GM12874 (cell line): ENCODE measurements at regions not wholly inside any gene's neighbourhood (a gene's known extent, or its start where the extent isn't known, plus 50 kb on each side); places are given as distances from the start of the nearest gene placed in this dataset.

ENCODE experiments used
- TF ChIP-seq, protein P1 (sequence below): IDR thresholded peaks from 2 replicates; pipeline ENCODE4 v1.5.1; 2011; ENCODE audit warnings: low read depth, mild to moderate bottlenecking, control low read depth, low read length, moderate library complexity; ENCODE audit not compliant: insufficient read depth

GRCh38 chr6:113412589-113413357 lies 444.4 kb upstream of the MARCKS start:
- TF ChIP-seq, protein P1, sequence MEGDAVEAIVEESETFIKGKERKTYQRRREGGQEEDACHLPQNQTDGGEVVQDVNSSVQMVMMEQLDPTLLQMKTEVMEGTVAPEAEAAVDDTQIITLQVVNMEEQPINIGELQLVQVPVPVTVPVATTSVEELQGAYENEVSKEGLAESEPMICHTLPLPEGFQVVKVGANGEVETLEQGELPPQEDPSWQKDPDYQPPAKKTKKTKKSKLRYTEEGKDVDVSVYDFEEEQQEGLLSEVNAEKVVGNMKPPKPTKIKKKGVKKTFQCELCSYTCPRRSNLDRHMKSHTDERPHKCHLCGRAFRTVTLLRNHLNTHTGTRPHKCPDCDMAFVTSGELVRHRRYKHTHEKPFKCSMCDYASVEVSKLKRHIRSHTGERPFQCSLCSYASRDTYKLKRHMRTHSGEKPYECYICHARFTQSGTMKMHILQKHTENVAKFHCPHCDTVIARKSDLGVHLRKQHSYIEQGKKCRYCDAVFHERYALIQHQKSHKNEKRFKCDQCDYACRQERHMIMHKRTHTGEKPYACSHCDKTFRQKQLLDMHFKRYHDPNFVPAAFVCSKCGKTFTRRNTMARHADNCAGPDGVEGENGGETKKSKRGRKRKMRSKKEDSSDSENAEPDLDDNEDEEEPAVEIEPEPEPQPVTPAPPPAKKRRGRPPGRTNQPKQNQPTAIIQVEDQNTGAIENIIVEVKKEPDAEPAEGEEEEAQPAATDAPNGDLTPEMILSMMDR: no peak

GRCh38 chr6:113414511-113414910 lies 442.6 kb upstream of the MARCKS start:
- TF ChIP-seq, protein P1: no peak

DNA sequence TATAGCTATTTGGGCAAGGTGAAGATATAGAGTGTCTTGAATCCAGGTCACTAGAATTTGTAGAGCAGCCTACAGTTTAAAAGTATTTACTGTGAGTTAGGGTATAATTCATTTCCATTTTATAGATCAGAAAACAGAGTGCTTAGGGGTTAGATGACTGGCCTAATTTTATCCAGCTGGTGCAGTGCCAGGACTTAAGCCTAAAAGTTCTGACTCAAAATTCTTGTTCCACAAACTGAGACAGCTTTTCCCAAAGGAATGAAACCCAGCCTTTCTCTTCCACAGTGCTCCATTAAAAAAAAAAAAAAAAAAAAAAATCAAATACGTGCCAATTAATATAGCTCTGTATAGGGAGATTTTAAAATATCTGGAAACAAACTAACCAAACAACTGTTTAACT lies 441.0 kb upstream of the MARCKS start:
- TF ChIP-seq, protein P1: no peak

DNA sequence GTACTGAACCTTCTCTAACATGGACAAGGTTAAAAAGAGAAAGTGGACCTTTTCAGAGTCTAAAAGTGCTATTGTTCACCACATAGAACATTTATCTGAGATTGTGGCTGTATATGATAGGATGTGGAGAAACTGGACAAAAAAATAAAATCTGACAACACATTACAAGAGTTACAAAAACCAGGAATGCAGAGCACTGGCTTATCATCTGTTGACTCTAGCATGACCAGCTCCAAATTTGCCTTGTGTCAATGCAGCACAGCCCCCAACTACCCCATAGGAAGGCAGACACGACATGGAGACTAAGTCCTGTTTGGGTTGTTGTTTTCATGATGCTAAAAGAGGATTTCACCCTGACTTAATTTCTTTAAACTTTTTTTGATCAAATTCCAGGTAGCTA lies 436.9 kb upstream of the MARCKS start:
- TF ChIP-seq, protein P1: no peak

DNA sequence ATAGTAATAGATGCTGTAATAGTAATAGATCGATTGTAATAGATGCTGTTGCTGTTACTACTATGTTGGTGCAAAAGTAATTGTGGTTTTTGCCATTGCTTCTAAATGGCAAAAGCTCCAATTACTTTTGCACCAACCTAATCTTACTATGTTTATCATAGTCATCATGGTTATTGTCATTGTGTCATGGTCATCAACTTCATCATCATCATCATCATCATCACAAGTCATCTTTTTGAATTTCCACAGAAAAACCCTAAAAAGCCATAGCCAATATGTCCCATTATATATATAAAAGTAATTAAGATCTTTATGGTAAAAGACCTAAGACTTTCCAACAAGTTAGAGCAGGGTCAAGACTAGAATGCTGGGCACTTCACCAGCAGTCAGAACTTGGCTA lies 435.1 kb upstream of the MARCKS start:
- TF ChIP-seq, protein P1: no peak

GRCh38 chr6:113423956-113424355 lies 433.2 kb upstream of the MARCKS start:
- TF ChIP-seq, protein P1: no peak

- TF ChIP-seq, protein P1: no peak
Observed at GRCh38 chr6:113425977-113426660, 431.0 kb upstream of the MARCKS start.
